Suprapubic skin (tissue), 4 donors: ENCODE measurements at regions not wholly inside any gene's neighbourhood (a gene's known extent, or its start where the extent isn't known, plus 50 kb on each side); places are given as distances from the start of the nearest gene placed in this dataset.

Experiments used
- DNase-seq, 2 donors: peaks; one replicate each; pipeline ENCODE4 v3.0.0-alpha.2; 2019; ENCODE audit warnings: low spot score in 2 of 2
- H3K27ac ChIP-seq: fragments of 200-600 bp; sonication (generic); one replicate; pipeline ENCODE4 v1.5.1; 2019
- H3K27me3 ChIP-seq: fragments of 200-600 bp; sonication (generic); one replicate; pipeline ENCODE4 v1.5.1; 2019
- H3K36me3 ChIP-seq: fragments of 200-600 bp; sonication (generic); one replicate; pipeline ENCODE4 v1.5.1; 2019
- H3K4me1 ChIP-seq: fragments of 200-600 bp; sonication (generic); one replicate; pipeline ENCODE4 v1.5.1; 2019
- H3K4me3 ChIP-seq: fragments of 200-600 bp; sonication (generic); one replicate; pipeline ENCODE4 v1.5.1; 2019; ENCODE audit warnings: mild to moderate bottlenecking
- H3K9me3 ChIP-seq: fragments of 200-600 bp; sonication (generic); one replicate; pipeline ENCODE4 v1.5.1; 2019
- CTCF ChIP-seq, 2 donors: fragments of 200-600 bp in 1 of 2; fragments of 450-650 bp in 1 of 2; sonication (generic) in 1 of 2; IDR thresholded peaks; one replicate each; pipeline ENCODE4 v1.5.1; 2016 to 2019; ENCODE audit warnings: antibody characterized with exemption in 2 of 2, mild to moderate bottlenecking in 1 of 2, moderate library complexity in 1 of 2
- EP300 ChIP-seq: sonication (generic); formaldehyde crosslinking; IDR thresholded peaks from one replicate; pipeline ENCODE4 v1.6.1; 2017; ENCODE audit warnings: antibody characterized with exemption
- POLR2A ChIP-seq, 2 donors: fragments of 450-650 bp; IDR thresholded peaks; one replicate each; pipeline ENCODE4 v1.6.1; 2017; ENCODE audit warnings: antibody characterized with exemption in 2 of 2, mild to moderate bottlenecking in 2 of 2, moderate library complexity in 2 of 2
- POLR2AphosphoS5 ChIP-seq, 3 donors: sonication (generic); formaldehyde crosslinking; IDR thresholded peaks; one replicate each; pipeline ENCODE4 v1.6.1; 2017; ENCODE audit warnings: antibody characterized with exemption in 3 of 3
- WGBS: methylation state at CpG from one replicate; pipeline ENCODE4 v1.1.5; 2018; 5-methylcytosine and 5-hydroxymethylcytosine counted together

GRCh38 chr16:79814124-79814523 lies 213.6 kb upstream of the MAF start:
- Histone ChIP-seq H3K27ac (no peak overlapping the region), H3K9me3 (no peaks in the 10 kb centered on the region), H3K4me1 (peaks cover 14% of the 10 kb centered on the region), H3K36me3 (no peaks in the 10 kb centered on the region), H3K4me3 (no peak overlapping the region), H3K27me3 (no peaks in the 10 kb centered on the region)
- whole genome bisulfite sequencing = 81% methylated on average over 2 of the region's 2 CpGs
- no peak for DNase-seq
- TF ChIP-seq EP300 = no peak

- H3K4me3 ChIP-seq = no peak overlapping the region
- no peaks in the 10 kb centered on the region for H3K36me3 ChIP-seq
- TF ChIP-seq CTCF (IDR thresholded peaks at IDR 0.05) = no peak
- TF ChIP-seq POLR2AphosphoS5 (IDR thresholded peaks at IDR 0.05) = no peak
- TF ChIP-seq POLR2A (IDR thresholded peaks at IDR 0.05) = no peak
- no peak for TF ChIP-seq EP300
- no peak for DNase-seq
- no peaks in the 10 kb centered on the region for H3K9me3 ChIP-seq
- H3K4me1 ChIP-seq = peaks cover 39% of the 10 kb centered on the region
- no peaks in the 10 kb centered on the region for H3K27me3 ChIP-seq
- WGBS = 46% methylated on average over 2 of the region's 2 CpGs
- H3K27ac ChIP-seq = no peak overlapping the region
These were observed 211.0 kb upstream of the MAF start for GRCh38 chr16:79811541-79811940.

GRCh38 chr16:79810449-79811189 lies 210.1 kb upstream of the MAF start:
- DNase-seq = no peak
- Histone ChIP-seq H3K4me1 (peaks cover 39% of the 10 kb centered on the region), H3K27me3 (no peaks in the 10 kb centered on the region), H3K9me3 (no peaks in the 10 kb centered on the region), H3K4me3 (no peak overlapping the region), H3K27ac (no peak overlapping the region), H3K36me3 (no peaks in the 10 kb centered on the region)
- TF ChIP-seq POLR2A (IDR thresholded peaks at IDR 0.05) = no peak
- no peak for TF ChIP-seq POLR2AphosphoS5 (IDR thresholded peaks at IDR 0.05)
- TF ChIP-seq EP300 = no peak
- no peak for TF ChIP-seq CTCF (IDR thresholded peaks at IDR 0.05)
- 48% methylated on average over 6 of the region's 6 CpGs for WGBS

GRCh38 chr16:79809376-79809775 lies 208.8 kb upstream of the MAF start:
- H3K4me3 ChIP-seq = no peak overlapping the region
- H3K4me1 ChIP-seq = peaks cover 39% of the 10 kb centered on the region
- no peak overlapping the region for H3K27ac ChIP-seq
- no peak for DNase-seq
- WGBS = 64% methylated on average over 1 of the region's 1 CpG
- no peak for TF ChIP-seq EP300
- TF ChIP-seq CTCF (IDR thresholded peaks at IDR 0.05) = no peak
- no peak for TF ChIP-seq POLR2AphosphoS5 (IDR thresholded peaks at IDR 0.05)
- TF ChIP-seq POLR2A (IDR thresholded peaks at IDR 0.05) = no peak
- no peaks in the 10 kb centered on the region for H3K27me3 ChIP-seq
- no peaks in the 10 kb centered on the region for H3K36me3 ChIP-seq
- no peaks in the 10 kb centered on the region for H3K9me3 ChIP-seq

- no peaks in the 10 kb centered on the region for H3K36me3 ChIP-seq
- H3K4me1 ChIP-seq = peaks cover 39% of the 10 kb centered on the region
- DNase-seq = no peak
- TF ChIP-seq POLR2A (IDR thresholded peaks at IDR 0.05) (no peak), POLR2AphosphoS5 (IDR thresholded peaks at IDR 0.05) (no peak), EP300 (no peak)
- H3K4me3 ChIP-seq = no peak overlapping the region
- no peaks in the 10 kb centered on the region for H3K9me3 ChIP-seq
- peak overlapping the region; percentile 55 for H3K27ac ChIP-seq
- H3K27me3 ChIP-seq = no peaks in the 10 kb centered on the region
- WGBS = 32% methylated on average over 3 of the region's 3 CpGs
These were observed 208.2 kb upstream of the MAF start for GRCh38 chr16:79808731-79809130.

GRCh38 chr16:79806757-79807156 lies 206.2 kb upstream of the MAF start:
- Histone ChIP-seq H3K27me3 (no peaks in the 10 kb centered on the region), H3K9me3 (no peaks in the 10 kb centered on the region), H3K36me3 (no peaks in the 10 kb centered on the region), H3K4me1 (peaks cover 39% of the 10 kb centered on the region), H3K4me3 (no peak overlapping the region), H3K27ac (no peak overlapping the region)
- 87% methylated on average over 4 of the region's 4 CpGs for WGBS
- no peak for DNase-seq
- TF ChIP-seq POLR2A (IDR thresholded peaks at IDR 0.05) = no peak
- TF ChIP-seq CTCF (IDR thresholded peaks at IDR 0.05) = no peak
- TF ChIP-seq EP300 = no peak
- TF ChIP-seq POLR2AphosphoS5 (IDR thresholded peaks at IDR 0.05) = no peak
